Type B pancreatic cell (in vitro differentiated cells): ENCODE measurements at regions not wholly inside any gene's neighbourhood (a gene's known extent, or its start where the extent isn't known, plus 50 kb on each side); places are given as distances from the start of the nearest gene placed in this dataset.

ENCODE experiments used
- DNase-seq: peaks from one replicate; pipeline ENCODE4 v3.0.0; 2021; ENCODE audit warnings: mixed read lengths; ENCODE audit not compliant: unreplicated experiment; ENCODE audit errors: extremely low spot score
- H3K27ac Mint-ChIP-seq: 2 replicates; pipeline ENCODE4 v1.8.0; 2021; ENCODE audit warnings: mild to moderate bottlenecking, mixed read lengths
- H3K27me3 Mint-ChIP-seq: 2 replicates; pipeline ENCODE4 v1.8.0; 2021; ENCODE audit warnings: mixed read lengths
- H3K36me3 Mint-ChIP-seq: 2 replicates; pipeline ENCODE4 v1.8.0; 2021; ENCODE audit warnings: mixed read lengths
- H3K4me1 Mint-ChIP-seq: one replicate; pipeline ENCODE4 v1.8.0; 2021; ENCODE audit warnings: mixed read lengths; ENCODE audit not compliant: unreplicated experiment
- H3K4me3 Mint-ChIP-seq: 2 replicates; pipeline ENCODE4 v1.8.0; 2021; ENCODE audit warnings: mild to moderate bottlenecking, mixed read lengths
- H3K9me3 Mint-ChIP-seq: 2 replicates; pipeline ENCODE4 v1.8.0; 2021; ENCODE audit warnings: mixed read lengths
- TF ChIP-seq, protein P1 (sequence below): fragments of 200-600 bp; sonication (generic); conservative IDR thresholded peaks from 2 replicates; pipeline ENCODE4 v1.5.0; 2021; ENCODE audit warnings: antibody characterized with exemption, mild to moderate bottlenecking

DNA sequence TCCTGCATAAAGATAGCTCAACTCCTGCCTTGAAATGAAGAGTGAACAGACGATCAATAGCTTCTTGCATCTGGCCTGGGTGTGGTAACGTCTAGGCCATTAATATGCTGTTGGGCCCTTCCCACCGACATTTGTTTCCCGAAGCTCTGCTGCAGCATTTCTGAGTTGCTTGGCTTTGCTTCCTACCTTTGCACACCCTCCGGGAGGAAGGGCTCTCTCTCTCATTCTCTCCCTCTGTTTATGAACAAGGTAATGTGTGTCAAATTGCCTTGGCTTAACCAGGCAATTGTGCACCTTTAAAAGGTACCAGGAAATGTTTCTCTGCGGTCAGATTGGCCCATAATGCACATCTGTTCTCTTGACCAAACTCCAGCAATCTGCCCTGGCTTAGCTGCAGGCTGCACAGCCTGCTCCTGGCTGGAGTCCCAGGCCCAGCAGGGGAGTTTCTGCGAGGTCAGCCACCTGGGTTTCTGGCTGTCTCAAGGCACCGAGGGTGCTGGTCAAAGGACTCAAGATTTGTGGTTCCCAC lies 223.7 kb downstream of the SNX10 start:
- Mint-ChIP-seq H3K27me3 (peaks cover 13% of the 10 kb centered on the region), H3K27ac (no peak overlapping the region), H3K4me3 (no peak overlapping the region), H3K4me1 (no peaks in the 10 kb centered on the region), H3K36me3 (no peaks in the 10 kb centered on the region), H3K9me3 (no peaks in the 10 kb centered on the region)
- no peak for DNase-seq
- TF ChIP-seq, protein P1, sequence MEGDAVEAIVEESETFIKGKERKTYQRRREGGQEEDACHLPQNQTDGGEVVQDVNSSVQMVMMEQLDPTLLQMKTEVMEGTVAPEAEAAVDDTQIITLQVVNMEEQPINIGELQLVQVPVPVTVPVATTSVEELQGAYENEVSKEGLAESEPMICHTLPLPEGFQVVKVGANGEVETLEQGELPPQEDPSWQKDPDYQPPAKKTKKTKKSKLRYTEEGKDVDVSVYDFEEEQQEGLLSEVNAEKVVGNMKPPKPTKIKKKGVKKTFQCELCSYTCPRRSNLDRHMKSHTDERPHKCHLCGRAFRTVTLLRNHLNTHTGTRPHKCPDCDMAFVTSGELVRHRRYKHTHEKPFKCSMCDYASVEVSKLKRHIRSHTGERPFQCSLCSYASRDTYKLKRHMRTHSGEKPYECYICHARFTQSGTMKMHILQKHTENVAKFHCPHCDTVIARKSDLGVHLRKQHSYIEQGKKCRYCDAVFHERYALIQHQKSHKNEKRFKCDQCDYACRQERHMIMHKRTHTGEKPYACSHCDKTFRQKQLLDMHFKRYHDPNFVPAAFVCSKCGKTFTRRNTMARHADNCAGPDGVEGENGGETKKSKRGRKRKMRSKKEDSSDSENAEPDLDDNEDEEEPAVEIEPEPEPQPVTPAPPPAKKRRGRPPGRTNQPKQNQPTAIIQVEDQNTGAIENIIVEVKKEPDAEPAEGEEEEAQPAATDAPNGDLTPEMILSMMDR: no peak

GRCh38 chr7:26520483-26520882 lies 228.8 kb downstream of the SNX10 start:
- TF ChIP-seq, protein P1: no peak
- H3K9me3 Mint-ChIP-seq: no peaks in the 10 kb centered on the region
- no peaks in the 10 kb centered on the region for H3K4me1 Mint-ChIP-seq
- DNase-seq: no peak
- H3K36me3 Mint-ChIP-seq: no peaks in the 10 kb centered on the region
- H3K27me3 Mint-ChIP-seq: peaks cover 12% of the 10 kb centered on the region
- no peak overlapping the region for H3K4me3 Mint-ChIP-seq
- H3K27ac Mint-ChIP-seq: no peak overlapping the region

DNA sequence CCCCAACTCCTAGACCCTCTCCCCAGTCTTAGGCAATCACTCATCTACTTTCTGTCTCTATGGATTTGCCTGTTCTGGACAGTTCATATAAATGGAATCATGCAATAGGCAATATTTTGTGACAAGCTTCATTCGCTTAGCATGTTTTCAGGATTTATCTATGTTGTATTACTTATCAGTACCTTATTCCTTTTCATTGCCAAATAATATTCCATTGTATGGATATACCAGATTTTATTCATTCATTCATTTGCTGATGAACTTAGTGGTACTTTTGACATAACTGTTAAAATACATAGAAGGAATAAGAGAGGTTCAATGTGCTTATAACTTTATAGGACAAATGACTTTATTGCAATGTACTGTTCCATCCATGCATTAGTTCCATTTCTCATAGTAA lies 231.0 kb downstream of the SNX10 start:
- no peak overlapping the region for H3K4me3 Mint-ChIP-seq
- H3K9me3 Mint-ChIP-seq: no peaks in the 10 kb centered on the region
- H3K27ac Mint-ChIP-seq: no peak overlapping the region
- H3K36me3 Mint-ChIP-seq: no peaks in the 10 kb centered on the region
- DNase-seq: no peak
- TF ChIP-seq, protein P1: no peak
- peaks cover 11% of the 10 kb centered on the region for H3K27me3 Mint-ChIP-seq
- H3K4me1 Mint-ChIP-seq: no peaks in the 10 kb centered on the region

GRCh38 chr7:26525398-26526264 lies 234.0 kb downstream of the SNX10 start:
- TF ChIP-seq, protein P1: no peak
- no peaks in the 10 kb centered on the region for H3K36me3 Mint-ChIP-seq
- no peaks in the 10 kb centered on the region for H3K9me3 Mint-ChIP-seq
- no peak for DNase-seq
- peaks cover 4% of the 10 kb centered on the region for H3K27me3 Mint-ChIP-seq
- no peak overlapping the region for H3K27ac Mint-ChIP-seq
- no peak overlapping the region for H3K4me3 Mint-ChIP-seq
- H3K4me1 Mint-ChIP-seq: no peaks in the 10 kb centered on the region

- H3K36me3 Mint-ChIP-seq: no peaks in the 10 kb centered on the region
- no peak overlapping the region for H3K4me3 Mint-ChIP-seq
- no peak overlapping the region for H3K27ac Mint-ChIP-seq
- H3K9me3 Mint-ChIP-seq: no peaks in the 10 kb centered on the region
- TF ChIP-seq, protein P1: no peak
- DNase-seq: no peak
- H3K27me3 Mint-ChIP-seq: peaks cover 6% of the 10 kb centered on the region
- peaks cover 1% of the 10 kb centered on the region for H3K4me1 Mint-ChIP-seq
Measured at GRCh38 chr7:26526265-26526587, 234.6 kb downstream of the SNX10 start.
